OCI-LY3 (cell line): ENCODE measurements at regions not wholly inside any gene's neighbourhood (a gene's known extent, or its start where the extent isn't known, plus 50 kb on each side); places are given as distances from the start of the nearest gene placed in this dataset.

Source experiments
- H2AFZ ChIP-seq: fragments of 200-600, 300-600 bp; shearing (Covaris generic); 2 replicates; pipeline ENCODE4 v1.6.0; 2014; ENCODE audit warnings: antibody characterized with exemption, low read depth, low read length
- H3K27ac ChIP-seq: fragments of 200-600, 300-600 bp; sonication (generic); 2 replicates; pipeline ENCODE4 v1.5.1; 2014; ENCODE audit warnings: mild to moderate bottlenecking, low read length, moderate library complexity, mixed read lengths
- H3K27me3 ChIP-seq: fragments of 200-600, 300-600 bp; sonication (generic); 2 replicates; pipeline ENCODE4 v1.6.1; 2014; ENCODE audit warnings: low read depth, low read length, mixed read lengths
- H3K36me3 ChIP-seq: fragments of 200-600, 300-600 bp; sonication (generic); replicated peaks from 2 replicates; pipeline ENCODE3; 2014; ENCODE audit warnings: low read depth, low read length, mixed read lengths
- H3K4me1 ChIP-seq: fragments of 300-600, 200-600 bp; sonication (generic); 2 replicates; pipeline ENCODE4 v1.6.1; 2014; ENCODE audit warnings: low read length, mixed read lengths
- H3K4me2 ChIP-seq: fragments of 200-600, 300-600 bp; sonication (generic); 2 replicates; pipeline ENCODE4 v1.6.1; 2014; ENCODE audit warnings: low read length, mixed read lengths
- H3K4me3 ChIP-seq: fragments of 300-600, 200-600 bp; sonication (generic); 2 replicates; pipeline ENCODE4 v1.5.1; 2014; ENCODE audit warnings: antibody characterized with exemption, mild to moderate bottlenecking, low read length, moderate library complexity
- H3K79me2 ChIP-seq: fragments of 300-600, 200-600 bp; shearing (Covaris generic); 2 replicates; pipeline ENCODE4 v1.6.1; 2014; ENCODE audit warnings: mild to moderate bottlenecking, low read length, mixed read lengths
- H3K9ac ChIP-seq: fragments of 300-600, 200-600 bp; shearing (Covaris generic); 2 replicates; pipeline ENCODE4 v1.6.0; 2014; ENCODE audit warnings: mild to moderate bottlenecking, low read length, moderate library complexity
- H3K9me3 ChIP-seq: fragments of 200-600, 300-600 bp; shearing (Covaris generic); 2 replicates; pipeline ENCODE4 v1.6.1; 2014; ENCODE audit warnings: low read length, mixed read lengths; ENCODE audit not compliant: insufficient read depth
- H4K20me1 ChIP-seq: fragments of 200-600, 300-600 bp; sonication (generic); 2 replicates; pipeline ENCODE4 v1.6.1; 2016; ENCODE audit warnings: low read length, mixed read lengths; ENCODE audit not compliant: insufficient read depth
- EZH2phosphoT487 ChIP-seq: fragments of 200-600 bp; shearing (Covaris generic); IDR thresholded peaks from 2 replicates; pipeline ENCODE4 v1.6.1; 2018; ENCODE audit warnings: antibody characterized with exemption, mixed run types, low read depth
- TF ChIP-seq, protein P1 (sequence below): fragments of 200-600, 300-600 bp; sonication (generic); IDR thresholded peaks from 2 replicates; pipeline ENCODE4 v1.5.1; 2014; ENCODE audit warnings: antibody characterized with exemption, low read length, low read depth

DNA sequence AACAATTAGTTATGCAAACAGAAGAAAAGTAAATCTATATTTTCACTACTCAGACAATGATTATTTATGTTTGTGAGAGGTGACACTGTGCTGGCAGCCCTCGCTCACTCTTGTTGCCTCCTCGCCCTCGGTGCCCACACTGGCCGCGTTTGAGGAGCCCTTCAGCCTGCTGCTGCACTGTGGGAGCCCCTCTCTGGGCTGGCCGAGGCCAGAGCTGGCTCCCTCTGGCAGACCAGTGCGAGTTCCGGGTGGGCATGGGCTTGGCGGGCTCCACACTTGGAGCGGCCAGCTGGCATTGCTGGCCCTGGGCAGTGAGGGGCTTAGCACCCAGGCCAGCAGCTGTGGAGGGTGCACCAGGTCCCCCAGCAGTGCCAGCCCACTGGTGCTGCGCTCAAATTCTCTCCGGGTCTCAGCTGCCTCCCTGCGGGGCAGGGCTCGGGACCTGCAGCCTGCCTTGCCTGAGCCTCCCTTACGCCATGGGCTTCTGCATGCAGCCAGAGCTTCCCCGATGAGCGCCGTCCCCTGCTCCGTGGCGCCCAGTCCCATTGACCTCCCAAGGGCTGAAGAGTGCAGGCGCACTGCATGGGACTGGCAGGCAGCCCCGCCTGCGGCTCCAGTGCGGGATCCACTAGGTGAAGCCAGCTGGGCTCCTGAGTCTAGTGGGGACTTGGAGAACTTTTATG, 902.6 kb downstream of the PDHA2 start:
- no peaks in the 10 kb centered on the region for H3K27me3 ChIP-seq
- H3K4me3 ChIP-seq: no peak overlapping the region
- TF ChIP-seq, protein P1, sequence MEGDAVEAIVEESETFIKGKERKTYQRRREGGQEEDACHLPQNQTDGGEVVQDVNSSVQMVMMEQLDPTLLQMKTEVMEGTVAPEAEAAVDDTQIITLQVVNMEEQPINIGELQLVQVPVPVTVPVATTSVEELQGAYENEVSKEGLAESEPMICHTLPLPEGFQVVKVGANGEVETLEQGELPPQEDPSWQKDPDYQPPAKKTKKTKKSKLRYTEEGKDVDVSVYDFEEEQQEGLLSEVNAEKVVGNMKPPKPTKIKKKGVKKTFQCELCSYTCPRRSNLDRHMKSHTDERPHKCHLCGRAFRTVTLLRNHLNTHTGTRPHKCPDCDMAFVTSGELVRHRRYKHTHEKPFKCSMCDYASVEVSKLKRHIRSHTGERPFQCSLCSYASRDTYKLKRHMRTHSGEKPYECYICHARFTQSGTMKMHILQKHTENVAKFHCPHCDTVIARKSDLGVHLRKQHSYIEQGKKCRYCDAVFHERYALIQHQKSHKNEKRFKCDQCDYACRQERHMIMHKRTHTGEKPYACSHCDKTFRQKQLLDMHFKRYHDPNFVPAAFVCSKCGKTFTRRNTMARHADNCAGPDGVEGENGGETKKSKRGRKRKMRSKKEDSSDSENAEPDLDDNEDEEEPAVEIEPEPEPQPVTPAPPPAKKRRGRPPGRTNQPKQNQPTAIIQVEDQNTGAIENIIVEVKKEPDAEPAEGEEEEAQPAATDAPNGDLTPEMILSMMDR: no peak
- TF ChIP-seq EZH2phosphoT487: no peak
- H3K36me3 ChIP-seq: no peaks in the 10 kb centered on the region
- H3K27ac ChIP-seq: no peak overlapping the region
- H2AFZ ChIP-seq: no peak overlapping the region
- H3K4me1 ChIP-seq: no peaks in the 10 kb centered on the region
- H3K4me2 ChIP-seq: no peak overlapping the region
- no peaks in the 10 kb centered on the region for H3K79me2 ChIP-seq
- H3K9ac ChIP-seq: no peak overlapping the region
- no peaks in the 10 kb centered on the region for H3K9me3 ChIP-seq
- H4K20me1 ChIP-seq: no peaks in the 10 kb centered on the region

DNA sequence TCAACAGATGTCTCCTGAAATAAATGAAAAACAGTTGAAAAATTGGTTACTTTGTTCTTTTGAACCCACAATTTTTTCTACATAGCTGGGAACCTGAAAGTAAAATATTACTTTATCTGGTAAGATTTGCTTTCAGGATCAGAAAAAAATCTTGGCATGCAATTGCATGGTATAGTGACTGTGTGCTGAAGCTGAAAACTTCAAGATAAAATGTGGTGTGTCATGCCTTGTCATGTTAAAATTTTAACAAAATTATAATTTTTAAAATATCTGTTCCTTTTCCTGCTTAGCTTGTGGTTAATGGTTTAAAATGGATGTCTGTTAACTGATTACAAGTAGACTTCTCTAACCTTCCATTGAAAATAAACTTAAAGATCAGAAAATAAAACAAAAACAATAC, 904.8 kb downstream of the PDHA2 start:
- H3K27ac ChIP-seq: no peak overlapping the region
- TF ChIP-seq, protein P1: no peak
- no peak for TF ChIP-seq EZH2phosphoT487
- H3K9me3 ChIP-seq: no peaks in the 10 kb centered on the region
- H3K4me1 ChIP-seq: no peaks in the 10 kb centered on the region
- H4K20me1 ChIP-seq: no peaks in the 10 kb centered on the region
- no peak overlapping the region for H3K9ac ChIP-seq
- H3K79me2 ChIP-seq: no peaks in the 10 kb centered on the region
- H3K4me2 ChIP-seq: no peak overlapping the region
- no peak overlapping the region for H2AFZ ChIP-seq
- H3K27me3 ChIP-seq: no peaks in the 10 kb centered on the region
- H3K4me3 ChIP-seq: no peak overlapping the region
- no peaks in the 10 kb centered on the region for H3K36me3 ChIP-seq

- Histone ChIP-seq H3K36me3 (no peaks in the 10 kb centered on the region), H2AFZ (no peak overlapping the region), H4K20me1 (no peaks in the 10 kb centered on the region), H3K27ac (no peak overlapping the region), H3K79me2 (no peaks in the 10 kb centered on the region), H3K4me3 (no peak overlapping the region), H3K27me3 (no peaks in the 10 kb centered on the region), H3K4me1 (no peaks in the 10 kb centered on the region), H3K9ac (no peak overlapping the region), H3K4me2 (no peak overlapping the region), H3K9me3 (no peaks in the 10 kb centered on the region)
- no peak for TF ChIP-seq EZH2phosphoT487
- TF ChIP-seq, protein P1: no peak
Measured at GRCh38 chr4:96753216-96753615, 913.3 kb downstream of the PDHA2 start.

DNA sequence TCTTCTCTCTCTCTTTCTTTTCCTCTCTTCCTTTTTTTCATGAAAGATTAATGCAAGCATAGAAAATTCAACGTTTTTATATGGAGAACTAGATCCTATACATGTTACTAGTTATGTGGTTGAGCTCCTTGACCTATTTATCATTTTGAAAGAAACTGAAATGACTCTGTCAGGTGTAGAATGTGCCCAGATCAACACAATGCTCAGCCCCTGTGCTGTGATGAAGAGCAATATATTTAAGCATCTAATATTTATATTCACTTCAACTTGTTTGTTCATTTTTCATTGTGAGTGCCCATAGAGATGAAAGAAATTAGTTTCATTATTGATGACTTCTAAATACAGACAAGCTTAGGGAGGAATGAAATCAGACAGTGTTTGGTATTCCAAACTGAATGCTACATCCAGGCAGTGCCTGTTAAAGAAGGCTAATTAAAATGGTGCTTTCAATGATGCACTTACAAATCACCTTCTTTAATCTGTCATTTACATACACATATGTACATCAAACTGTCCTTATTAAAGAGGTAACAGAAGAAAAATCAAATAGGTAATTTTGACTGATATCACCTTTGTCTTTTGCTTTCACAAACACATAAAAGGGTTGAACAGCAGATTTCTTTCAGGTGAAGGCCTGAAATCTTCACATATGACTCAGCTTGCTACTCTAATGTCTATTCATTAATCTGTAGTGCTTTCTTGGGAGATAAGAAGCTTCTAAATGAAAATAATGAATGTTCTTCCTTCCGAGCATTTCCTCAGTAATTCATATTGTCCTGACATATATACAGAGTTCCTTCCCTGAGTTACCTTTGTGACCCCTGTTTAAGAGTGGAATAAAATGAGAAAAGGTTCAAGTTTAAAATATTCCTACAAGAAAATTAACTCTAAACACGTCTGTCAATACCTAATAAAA, 915.9 kb downstream of the PDHA2 start:
- no peak overlapping the region for H3K27ac ChIP-seq
- no peaks in the 10 kb centered on the region for H3K9me3 ChIP-seq
- no peaks in the 10 kb centered on the region for H3K36me3 ChIP-seq
- H3K4me2 ChIP-seq: no peak overlapping the region
- TF ChIP-seq, protein P1: no peak
- no peak for TF ChIP-seq EZH2phosphoT487
- no peak overlapping the region for H3K4me3 ChIP-seq
- no peak overlapping the region for H3K9ac ChIP-seq
- H3K79me2 ChIP-seq: no peaks in the 10 kb centered on the region
- no peak overlapping the region for H2AFZ ChIP-seq
- no peaks in the 10 kb centered on the region for H3K27me3 ChIP-seq
- no peaks in the 10 kb centered on the region for H3K4me1 ChIP-seq
- H4K20me1 ChIP-seq: no peaks in the 10 kb centered on the region
